ENCODE measurements at regions not wholly inside any gene's neighbourhood (a gene's known extent, or its start where the extent isn't known, plus 50 kb on each side); places are given as distances from the start of the nearest gene placed in this dataset.

- TF ChIP-seq CTCF (IDR thresholded peaks at IDR 0.05; ENCODE audit: extremely low read depth in 1 of 2, insufficient read depth in 1 of 2, low read depth in 1 of 2, low read length in 2 of 2) (no peak), FOS (IDR thresholded peaks at IDR 0.05; ENCODE audit: borderline replicate concordance, insufficient read depth, low read length) (no peak), POLR2AphosphoS5 (IDR thresholded peaks at IDR 0.05; ENCODE audit: insufficient read depth, low read depth, low read length) (no peak), EZH2 (IDR thresholded peaks at IDR 0.05; ENCODE audit: borderline replicate concordance, low read depth, low read length, severe bottlenecking) (no peak)
Measured at GRCh38 chr16:79923431-79923830, 322.9 kb upstream of the MAF start.

Measured in endothelial cell of umbilical vein (primary cell).